Kidney epithelial cell (primary cell): ENCODE measurements at regions not wholly inside any gene's neighbourhood (a gene's known extent, or its start where the extent isn't known, plus 50 kb on each side); places are given as distances from the start of the nearest gene placed in this dataset.

Source experiments
- DNase-seq: peaks from one replicate; pipeline ENCODE4 v3.0.0-alpha.2; 2010; ENCODE audit warnings: low read depth
- H3K27me3 ChIP-seq: 2 replicates; pipeline ENCODE4 v1.6.0; 2011; ENCODE audit warnings: low read length; ENCODE audit not compliant: control insufficient read depth, insufficient read depth
- H3K36me3 ChIP-seq: 2 replicates; pipeline ENCODE4 v1.5.1; 2011; ENCODE audit warnings: low read length; ENCODE audit not compliant: control insufficient read depth, insufficient read depth
- H3K4me3 ChIP-seq: 2 replicates; pipeline ENCODE4 v1.5.1; 2011; ENCODE audit warnings: low read depth, mild to moderate bottlenecking, control low read depth, low read length
- TF ChIP-seq, protein P1 (sequence below): IDR thresholded peaks from 2 replicates; pipeline ENCODE4 v1.5.1; 2011; ENCODE audit warnings: mild to moderate bottlenecking, moderate library complexity, low read length, control low read depth, inconsistent platforms; ENCODE audit not compliant: insufficient read depth, poor library complexity, severe bottlenecking

GRCh38 chr7:156590212-156590611 is 50.4 kb upstream of the RNF32 start:
- Histone ChIP-seq H3K27me3 (no peaks in the 10 kb centered on the region), H3K4me3 (no peak overlapping the region), H3K36me3 (no peaks in the 10 kb centered on the region)
- TF ChIP-seq, protein P1, sequence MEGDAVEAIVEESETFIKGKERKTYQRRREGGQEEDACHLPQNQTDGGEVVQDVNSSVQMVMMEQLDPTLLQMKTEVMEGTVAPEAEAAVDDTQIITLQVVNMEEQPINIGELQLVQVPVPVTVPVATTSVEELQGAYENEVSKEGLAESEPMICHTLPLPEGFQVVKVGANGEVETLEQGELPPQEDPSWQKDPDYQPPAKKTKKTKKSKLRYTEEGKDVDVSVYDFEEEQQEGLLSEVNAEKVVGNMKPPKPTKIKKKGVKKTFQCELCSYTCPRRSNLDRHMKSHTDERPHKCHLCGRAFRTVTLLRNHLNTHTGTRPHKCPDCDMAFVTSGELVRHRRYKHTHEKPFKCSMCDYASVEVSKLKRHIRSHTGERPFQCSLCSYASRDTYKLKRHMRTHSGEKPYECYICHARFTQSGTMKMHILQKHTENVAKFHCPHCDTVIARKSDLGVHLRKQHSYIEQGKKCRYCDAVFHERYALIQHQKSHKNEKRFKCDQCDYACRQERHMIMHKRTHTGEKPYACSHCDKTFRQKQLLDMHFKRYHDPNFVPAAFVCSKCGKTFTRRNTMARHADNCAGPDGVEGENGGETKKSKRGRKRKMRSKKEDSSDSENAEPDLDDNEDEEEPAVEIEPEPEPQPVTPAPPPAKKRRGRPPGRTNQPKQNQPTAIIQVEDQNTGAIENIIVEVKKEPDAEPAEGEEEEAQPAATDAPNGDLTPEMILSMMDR, result no peak
- DNase-seq, result no peak

DNA sequence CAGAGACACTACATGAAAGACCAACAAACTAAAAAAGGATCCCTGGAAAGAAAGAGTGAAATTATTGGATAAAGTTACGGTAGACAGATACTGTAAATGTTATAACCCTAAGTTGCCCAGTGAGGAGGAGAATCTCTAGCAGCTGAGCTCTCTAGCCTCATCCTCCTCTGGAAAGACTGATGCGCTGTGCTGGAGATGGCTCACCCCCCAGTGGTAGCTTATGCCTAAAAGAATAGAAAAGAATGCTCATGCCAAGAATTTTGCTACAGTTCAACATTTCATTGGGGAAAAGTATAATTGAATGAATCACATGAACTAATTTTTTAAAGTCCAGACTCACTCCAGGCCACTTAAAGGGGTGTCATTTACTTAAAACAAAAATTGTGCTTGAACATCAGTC is 50.8 kb upstream of the RNF32 start:
- H3K36me3 ChIP-seq, result no peaks in the 10 kb centered on the region
- TF ChIP-seq, protein P1, result no peak
- no peak overlapping the region for H3K4me3 ChIP-seq
- H3K27me3 ChIP-seq, result no peaks in the 10 kb centered on the region
- no peak for DNase-seq

- H3K36me3 ChIP-seq, result no peaks in the 10 kb centered on the region
- TF ChIP-seq, protein P1, result no peak
- H3K4me3 ChIP-seq, result no peak overlapping the region
- DNase-seq, result no peak
- H3K27me3 ChIP-seq, result no peaks in the 10 kb centered on the region
Measured at GRCh38 chr7:156585926-156586325, 54.6 kb upstream of the RNF32 start.

DNA sequence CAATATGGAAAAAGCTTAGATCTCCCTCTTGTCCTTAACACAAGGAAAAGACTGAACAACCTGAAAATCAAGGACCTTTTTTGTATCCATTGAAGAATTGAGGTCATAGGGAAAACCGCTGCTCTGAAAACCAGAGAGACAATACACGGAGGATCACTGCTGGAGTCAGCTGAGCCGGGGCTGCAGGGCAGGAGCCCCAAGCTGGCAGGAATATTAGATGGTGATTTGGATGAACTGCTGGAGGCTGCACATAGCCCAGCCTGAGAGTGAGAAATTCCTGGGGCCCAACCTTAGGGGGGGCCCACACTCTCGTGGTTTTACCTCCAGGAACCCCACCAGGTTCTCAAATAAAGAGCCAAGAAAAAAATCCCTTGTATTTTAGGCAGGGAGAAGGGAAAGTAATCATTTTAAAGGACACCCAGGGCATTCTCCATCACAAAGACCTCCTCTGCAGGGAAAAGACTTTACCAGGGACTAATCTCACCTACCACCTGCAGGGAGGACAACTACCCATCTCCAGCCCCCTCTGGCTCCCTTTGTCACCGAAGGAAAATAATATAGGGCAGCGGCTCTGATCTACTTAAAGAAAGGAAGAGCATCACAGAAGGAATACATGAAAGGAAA is 55.4 kb upstream of the RNF32 start:
- Histone ChIP-seq H3K4me3 (no peak overlapping the region), H3K36me3 (no peaks in the 10 kb centered on the region), H3K27me3 (no peaks in the 10 kb centered on the region)
- DNase-seq, result no peak
- TF ChIP-seq, protein P1, result no peak

DNA sequence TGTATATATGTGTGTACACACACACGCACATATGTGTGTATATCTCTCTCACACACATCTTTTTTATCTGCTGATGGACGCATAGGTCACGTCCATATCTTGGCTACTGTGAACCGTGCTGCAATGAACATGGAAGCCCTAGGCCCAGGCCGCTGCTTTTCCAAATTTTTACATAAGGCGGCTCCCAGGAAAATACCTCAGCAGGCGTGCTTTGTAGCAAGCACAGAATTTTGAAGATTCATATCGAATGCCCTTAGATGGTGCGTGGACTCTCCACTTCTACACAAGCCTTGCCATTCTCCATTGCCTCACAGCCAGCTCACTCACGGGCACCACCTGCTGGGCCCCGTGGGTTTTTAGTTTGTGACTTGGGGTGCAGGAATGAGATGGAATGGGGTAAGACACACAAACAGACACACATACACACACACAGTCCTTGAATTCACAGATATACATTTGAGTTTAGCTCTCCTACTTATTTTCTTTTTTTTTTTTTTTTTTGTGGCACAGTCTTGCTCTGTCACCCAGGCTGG is 57.9 kb upstream of the RNF32 start:
- Histone ChIP-seq H3K4me3 (no peak overlapping the region), H3K27me3 (peaks cover 2% of the 10 kb centered on the region), H3K36me3 (no peaks in the 10 kb centered on the region)
- DNase-seq, result no peak
- TF ChIP-seq, protein P1, result no peak

DNA sequence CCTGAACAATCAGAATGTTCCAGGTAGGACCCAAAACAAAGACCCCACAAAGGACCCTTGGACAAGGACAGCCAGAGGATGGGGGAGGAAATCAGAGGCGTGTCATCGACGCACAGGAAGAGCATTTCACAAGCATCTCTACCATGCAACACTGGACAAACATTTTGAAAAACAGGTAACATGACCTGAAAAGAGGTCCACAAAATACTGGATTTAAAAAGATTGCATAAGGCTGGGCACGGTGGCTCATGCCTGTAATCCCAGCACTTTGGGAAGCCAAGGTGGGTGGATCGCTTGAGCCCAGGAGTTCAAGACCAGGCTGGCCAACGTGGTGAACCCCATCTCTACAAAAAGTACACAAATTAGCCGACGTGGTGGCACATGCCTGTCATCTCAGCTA is 60.5 kb upstream of the RNF32 start:
- TF ChIP-seq, protein P1, result no peak

More for the DNA sequence above, 60.5 kb upstream of the RNF32 start:
- no peak for DNase-seq
- Histone ChIP-seq H3K36me3 (no peaks in the 10 kb centered on the region), H3K4me3 (no peak overlapping the region), H3K27me3 (peaks cover 2% of the 10 kb centered on the region)
